ENCODE measurements at regions not wholly inside any gene's neighbourhood (a gene's known extent, or its start where the extent isn't known, plus 50 kb on each side); places are given as distances from the start of the nearest gene placed in this dataset.
A peak's percentile ranks its signal among the peaks of the same experiment; 100 is the strongest.
"Not testable (repeated sequence)": the region's sequence is repeated elsewhere in the genome, so short reads cannot be mapped to it uniquely, and the experiment has no call there.

DNA sequence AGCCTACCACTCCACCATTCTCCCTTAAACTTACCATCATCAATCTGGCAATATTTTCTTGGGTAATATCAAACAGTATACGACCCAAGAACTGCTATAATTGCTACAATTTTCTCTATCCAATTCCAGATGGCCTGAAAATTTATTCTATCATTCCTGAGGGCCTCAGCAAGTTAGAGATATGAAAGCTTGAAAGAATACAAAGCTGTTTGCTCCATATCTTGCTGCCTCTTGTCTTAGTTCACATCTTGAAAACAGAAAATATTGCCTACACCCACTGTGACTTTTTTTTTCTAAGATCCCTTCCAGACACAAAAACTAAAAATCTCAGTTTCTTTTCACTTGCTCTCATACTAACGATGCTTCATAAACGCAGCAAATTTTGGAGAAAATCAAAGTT, 898.9 kb downstream of the OTOL1 start:
- DNase-seq (ENCODE audit: low read depth): no peak

DNA sequence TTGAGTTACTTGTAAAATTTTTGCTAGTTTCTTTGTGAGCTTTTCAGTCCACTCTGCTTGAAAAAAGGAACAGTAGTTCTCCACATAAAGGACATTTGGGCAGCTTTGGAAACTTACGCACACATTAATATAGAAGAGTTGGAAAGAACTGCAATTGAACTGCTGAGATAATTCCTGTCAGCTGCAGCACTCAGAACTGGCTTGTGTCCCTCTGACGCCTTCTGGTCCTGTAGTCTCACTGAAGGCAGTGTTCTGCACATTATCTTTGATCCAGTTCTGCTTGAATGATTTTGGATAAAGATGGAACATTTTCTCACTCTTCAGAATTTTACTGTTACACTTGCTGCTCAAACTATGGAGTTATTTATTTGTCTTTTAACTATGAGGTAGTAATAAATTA, 901.9 kb downstream of the OTOL1 start:
- DNase-seq (ENCODE audit: low read depth): no peak

DNA sequence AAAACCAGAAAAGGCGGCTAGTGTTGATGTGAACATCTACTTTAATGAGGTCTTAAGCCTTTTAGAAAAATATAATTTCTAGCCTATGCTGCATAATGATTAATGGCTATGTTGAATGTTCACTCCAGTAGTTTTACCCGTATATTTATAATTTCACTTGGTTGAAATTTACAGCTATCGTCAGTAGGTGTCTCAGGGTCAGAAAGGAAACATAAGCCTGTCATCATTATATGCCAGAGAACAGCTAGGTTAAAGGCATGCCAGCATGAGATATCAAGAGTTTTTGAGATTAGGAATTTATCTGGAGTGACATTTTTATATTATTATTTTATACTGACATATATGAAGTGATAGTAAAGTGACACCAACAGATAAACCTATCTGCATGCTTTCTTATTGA, 904.1 kb downstream of the OTOL1 start:
- DNase-seq (ENCODE audit: low read depth): no peak

DNA sequence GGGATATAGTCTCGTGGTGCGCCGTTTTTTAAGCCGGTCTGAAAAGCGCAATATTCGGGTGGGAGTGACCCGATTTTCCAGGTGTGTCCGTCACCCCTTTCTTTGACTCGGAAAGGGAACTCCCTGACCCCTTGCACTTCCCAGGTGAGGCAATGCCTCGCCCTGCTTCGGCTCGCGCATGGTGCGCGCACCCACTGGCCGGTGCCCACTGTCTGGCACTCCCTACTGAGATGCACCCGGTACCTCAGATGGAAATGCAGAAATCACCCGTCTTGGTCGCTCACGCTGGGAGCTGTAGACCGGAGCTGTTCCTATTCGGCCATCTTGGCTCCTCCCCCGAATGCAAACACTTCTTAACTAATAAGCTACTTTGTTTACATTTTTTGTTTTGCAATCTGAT, 914.9 kb downstream of the OTOL1 start:
- not testable (repeated sequence) for DNase-seq (ENCODE audit: low read depth)

DNA sequence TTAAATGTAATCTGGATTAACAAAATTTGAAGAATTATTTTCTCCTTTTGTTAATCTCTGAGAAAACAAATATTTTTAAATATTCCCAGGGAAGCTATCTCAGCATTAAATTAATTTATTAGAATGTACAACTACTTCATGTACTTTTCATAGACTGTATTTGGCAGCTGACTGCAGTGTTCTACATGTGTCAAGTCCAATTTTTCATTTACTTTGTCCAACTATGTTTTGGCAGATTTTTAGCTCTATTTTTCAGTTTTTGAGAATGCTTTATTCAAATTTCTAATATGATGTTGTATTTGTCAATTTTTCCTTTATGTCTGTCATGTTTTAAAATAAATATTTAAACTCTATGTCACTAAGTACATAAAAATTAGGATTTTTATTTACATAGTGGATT, 925.1 kb downstream of the OTOL1 start:
- no peak for DNase-seq (ENCODE audit: low read depth)

DNA sequence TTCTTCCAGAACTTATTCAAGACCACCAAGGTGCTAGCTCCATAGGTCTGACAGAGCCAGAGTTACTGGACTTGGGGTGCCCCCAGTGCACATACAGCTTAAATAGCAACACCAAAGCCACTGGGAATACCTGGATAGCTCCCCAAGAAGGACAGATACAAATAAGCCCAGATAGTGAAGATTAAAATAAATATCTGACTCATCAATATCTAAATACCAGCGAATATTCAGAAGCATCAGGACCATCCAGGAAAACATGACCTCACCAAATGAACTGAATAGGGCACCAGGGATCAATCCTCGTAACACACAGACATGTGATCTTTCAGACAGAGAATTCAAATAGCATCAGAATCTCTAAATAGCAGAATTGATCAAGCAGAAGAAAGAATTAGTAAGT, 931.6 kb downstream of the OTOL1 start:
- DNase-seq (ENCODE audit: low read depth): no peak

DNA sequence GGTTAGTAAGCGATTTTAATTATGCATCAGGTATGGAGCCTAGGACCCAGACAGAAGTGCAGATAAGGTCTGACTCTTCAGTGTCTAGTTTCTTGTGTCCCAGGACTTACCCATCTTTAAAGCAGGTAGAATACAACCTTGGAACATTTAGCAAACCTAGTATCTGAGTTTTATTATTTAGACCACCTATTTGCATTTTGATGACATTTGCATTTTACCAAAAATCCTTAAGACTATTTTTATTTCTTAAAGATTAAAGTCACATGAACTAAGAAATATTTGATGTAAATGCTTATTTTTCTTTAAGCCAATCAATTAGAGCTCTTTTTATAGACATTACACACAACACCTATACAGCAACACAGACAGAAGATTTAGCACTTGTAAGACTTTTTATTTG, 939.1 kb downstream of the OTOL1 start:
- no peak for DNase-seq (ENCODE audit: low read depth)

DNA sequence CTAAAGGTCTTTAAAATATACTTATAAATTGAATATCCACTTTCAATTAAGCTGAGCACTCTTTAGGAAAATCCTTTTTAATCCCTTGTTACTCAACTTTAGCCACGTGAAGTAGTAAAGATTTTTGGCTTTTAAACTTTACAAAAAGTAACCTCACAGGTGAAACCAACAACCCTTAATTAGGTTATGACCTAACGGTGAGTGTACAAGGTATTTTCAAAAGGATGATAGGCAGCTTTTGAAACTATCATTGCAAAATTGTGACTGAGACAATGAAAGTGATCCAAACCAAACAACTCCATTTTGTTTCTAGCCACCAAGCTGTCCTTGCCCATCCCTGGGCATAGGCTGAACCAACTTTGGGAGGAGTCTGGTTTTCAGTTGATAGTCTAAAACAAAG, 940.2 kb downstream of the OTOL1 start:
- DNase-seq (ENCODE audit: low read depth): no peak

DNA sequence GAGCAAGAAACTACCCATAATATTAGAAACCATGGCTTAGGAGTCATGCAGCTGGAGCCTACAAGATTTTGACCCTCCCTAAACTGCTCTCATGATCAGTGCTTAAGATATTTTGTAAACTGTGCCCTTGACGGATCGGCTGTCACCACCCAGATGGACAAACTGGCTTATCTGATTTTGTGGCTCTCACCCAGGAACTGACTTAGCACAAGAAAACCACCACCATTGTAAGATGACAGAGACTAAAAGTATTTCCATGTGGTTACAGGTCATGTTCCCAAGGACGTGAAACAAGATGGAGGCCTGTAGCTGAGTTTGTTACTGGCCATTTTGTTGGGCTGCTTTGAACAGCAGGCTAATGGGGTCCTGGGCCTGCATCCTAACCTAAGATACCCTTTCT, 940.9 kb downstream of the OTOL1 start:
- no peak for DNase-seq (ENCODE audit: low read depth)

DNA sequence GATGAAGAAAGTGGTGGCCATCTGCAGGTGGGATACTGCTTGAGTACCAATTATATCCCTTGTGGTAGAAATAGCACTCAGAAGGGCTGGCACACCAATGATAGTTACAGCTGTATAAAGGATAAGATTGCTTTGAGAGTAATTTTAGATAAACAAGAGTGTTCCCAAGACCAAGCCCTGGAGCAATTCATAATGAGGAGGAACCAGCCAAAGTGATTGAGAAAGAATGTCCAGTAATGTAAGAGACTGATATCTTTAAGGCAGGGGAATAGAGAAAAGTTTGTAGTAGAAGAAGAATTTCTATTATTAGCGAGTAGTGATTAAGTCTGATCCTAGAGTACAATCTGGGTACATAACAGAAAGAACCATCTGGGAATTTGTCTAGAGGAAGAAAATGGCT, 945.1 kb downstream of the OTOL1 start:
- no peak for DNase-seq (ENCODE audit: low read depth)

DNA sequence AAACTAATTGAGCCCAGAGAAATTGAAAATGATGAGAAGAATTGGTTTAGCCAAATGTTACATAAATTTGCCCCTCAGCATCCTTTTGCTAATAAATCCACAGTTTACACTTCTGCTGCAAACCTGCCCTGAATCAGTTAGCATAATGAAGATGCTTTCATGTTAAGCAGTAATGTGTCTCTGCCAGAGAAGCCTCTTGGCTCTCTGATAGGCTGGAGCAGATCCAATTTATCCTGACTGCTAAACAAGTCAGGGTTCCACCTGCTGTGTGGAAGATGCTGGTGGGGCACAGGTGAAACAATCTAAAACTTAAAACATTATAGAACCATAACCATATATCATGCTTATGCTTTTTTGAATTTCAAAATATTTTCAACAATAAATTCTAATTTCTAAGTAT, 946.8 kb downstream of the OTOL1 start:
- no peak for DNase-seq (ENCODE audit: low read depth)

DNA sequence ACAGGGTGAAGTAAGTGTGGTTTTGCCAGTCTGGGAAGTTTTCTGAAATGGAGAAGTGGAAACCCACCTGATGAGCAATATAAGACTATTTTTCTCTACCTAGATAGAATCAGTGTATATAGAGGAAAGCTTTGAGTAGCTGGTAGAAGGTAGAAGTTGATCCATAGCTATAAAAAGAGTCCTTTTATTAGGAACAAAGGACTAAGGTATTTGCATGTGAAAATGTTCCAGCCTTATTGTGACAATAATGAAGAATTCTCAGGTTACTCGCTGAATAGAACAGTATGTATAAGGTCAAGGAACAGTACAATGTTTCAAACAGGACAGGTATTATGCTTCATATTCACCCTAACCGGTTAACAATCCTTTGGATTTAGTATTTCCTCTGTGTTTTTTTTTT, 972.2 kb downstream of the OTOL1 start:
- DNase-seq (ENCODE audit: low read depth): no peak

DNA sequence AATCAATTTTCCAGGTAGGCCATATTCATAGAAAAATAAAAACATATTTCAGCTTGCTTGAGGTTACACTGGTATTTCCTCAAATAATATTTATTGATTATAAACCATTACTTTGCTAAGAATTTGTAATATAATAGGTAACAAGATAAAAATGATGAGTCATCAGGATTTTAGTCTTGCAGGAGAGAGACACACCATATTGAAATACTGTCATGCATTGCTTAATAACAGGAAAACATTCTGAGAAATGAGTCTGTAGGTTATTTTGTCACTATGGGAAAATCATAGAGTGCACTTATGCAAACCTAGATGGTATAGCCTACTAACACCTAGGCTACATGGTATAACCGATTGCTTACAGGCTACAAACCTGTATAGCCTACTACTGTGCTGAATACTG, 990.5 kb downstream of the OTOL1 start:
- DNase-seq (ENCODE audit: low read depth): no peak

DNA sequence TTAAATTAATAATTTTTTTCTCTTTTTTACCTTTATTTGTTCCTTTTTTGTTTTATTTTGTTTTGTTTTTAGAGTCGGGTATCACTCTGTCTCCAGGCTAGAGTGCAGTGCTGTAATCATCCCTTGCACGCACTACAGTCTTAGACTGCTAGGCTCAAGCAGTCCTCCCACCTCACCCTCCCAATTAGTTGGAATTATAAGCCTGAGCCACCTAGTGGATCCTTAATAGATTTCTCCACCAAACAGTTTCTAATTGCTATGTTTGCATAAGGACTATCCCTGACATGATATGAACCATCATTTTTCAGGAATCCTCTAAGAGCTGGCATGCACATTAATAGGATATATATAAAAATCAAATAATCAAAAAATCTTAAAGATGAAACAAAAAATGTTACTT, 993.2 kb downstream of the OTOL1 start:
- peak; percentile 2 for DNase-seq (ENCODE audit: low read depth)

DNA sequence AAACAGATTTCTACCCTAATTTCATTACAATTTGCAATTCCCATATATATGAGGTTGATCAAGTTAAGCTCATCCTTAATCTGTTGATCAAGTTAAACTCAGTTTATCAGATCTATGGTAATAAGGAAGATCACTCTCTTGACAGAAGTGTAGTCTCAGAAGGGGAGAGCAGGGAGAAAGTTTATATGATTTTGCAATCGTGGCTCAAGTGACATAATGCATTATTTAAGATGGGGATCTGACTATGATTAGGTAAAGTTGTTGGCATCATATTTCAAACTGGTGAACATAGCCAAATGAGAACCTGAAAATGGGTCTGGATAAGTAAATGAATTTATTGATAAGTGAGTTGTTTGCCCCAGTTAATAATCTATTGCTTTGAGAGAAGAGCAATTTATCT, 995.3 kb downstream of the OTOL1 start:
- no peak for DNase-seq (ENCODE audit: low read depth)

DNA sequence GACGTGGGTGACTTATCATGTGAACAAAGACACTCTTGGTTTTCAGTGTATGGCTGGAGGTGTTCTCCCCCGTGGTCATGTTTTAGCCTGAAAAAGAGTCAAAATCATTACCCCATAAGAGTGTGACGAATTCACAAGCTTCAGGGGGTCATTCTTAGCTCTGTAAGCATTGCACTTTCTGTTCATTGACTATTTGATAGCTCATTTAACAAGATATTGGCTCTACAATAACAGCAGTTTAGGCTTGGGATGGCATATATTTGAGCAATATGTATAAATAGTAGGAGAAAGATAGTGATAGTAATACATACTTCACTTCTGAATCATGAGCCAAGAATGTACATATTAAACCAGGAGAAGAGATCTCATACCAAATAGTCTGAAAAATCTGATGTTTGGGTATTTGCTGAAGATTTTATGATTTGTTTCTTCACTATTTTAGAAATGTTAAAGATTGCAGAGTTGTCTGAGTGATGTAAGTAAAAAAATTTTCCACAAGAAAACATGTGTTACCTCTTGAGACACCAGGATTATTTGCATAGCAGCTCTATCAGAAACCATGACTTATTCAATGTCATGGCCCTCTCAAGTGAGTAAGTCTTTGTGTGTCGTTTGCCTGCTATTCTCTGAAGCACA, 996.0 kb downstream of the OTOL1 start:
- no peak for DNase-seq (ENCODE audit: low read depth)

DNA sequence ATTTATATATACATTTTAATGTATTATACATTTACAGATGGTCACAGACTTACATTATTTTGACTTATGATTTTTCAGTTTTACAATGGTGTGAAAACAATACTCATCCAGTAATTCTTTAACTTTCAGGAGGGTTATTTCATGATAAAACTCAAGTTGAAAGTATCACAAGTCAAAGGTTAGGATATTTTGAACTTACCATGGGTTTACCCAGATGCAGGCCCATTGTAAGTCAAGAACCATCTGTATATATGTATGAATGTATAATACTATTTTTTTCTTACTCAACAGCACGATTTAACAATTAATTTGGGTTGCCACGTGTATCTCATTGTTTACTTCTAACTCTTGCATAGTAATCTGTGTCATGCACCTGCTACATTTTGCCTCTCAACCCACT, 1002.0 kb downstream of the OTOL1 start:
- DNase-seq (ENCODE audit: low read depth): no peak

DNA sequence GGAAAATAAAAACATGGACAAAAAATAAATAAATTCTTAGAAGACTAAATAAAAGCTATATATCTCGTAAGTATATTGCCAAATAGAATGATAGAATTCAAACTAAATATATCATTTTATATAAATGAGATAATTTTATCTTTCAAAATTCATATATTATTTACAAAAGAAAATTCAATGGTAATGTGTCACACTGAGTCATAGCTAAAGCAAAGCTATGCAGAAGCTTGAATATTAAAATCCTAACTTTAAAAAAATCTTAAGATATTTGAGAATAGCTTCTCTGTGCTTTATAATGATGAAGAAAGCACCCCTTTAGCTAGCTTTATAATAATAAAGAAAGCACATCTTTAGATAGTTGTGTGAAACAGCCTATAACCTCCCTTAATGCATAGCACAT, 1010.8 kb downstream of the OTOL1 start:
- DNase-seq (ENCODE audit: low read depth): no peak

DNA sequence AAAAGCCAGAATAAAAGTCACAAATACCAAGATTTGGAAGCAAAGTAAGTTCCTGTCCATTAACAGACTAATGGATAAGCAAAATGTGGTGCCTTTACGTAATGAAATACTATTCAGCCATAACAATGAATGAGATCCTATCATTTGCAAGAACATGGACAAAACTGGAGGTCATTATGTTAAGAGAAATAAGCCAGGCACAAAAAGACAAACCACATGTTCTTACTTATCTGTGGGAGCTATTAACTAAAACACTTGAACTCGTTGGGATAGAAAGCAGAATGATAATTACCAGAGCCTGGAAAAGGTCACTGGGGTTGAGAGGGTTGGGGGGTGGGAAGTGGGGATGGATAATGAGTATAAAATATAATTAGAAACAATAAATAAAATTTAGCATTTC, 1015.9 kb downstream of the OTOL1 start:
- no peak for DNase-seq (ENCODE audit: low read depth)

DNA sequence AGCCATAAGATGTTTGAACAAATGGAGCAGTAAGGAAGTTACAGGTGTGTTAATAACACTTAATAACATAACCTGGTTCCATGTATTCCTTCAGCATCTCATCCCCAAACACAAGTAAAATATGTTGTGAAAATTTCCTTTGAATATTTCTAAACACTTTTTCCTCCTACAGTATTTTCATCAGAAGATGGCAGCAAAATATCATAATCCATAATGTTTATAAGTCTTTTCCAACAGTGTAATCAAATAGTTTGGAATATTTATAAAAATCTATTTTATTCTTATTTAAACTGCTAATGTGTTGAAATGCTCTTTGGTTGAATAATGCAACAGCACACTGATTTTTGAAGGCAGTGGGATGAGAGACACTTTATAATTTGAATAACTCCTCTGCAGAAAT, 1020.5 kb downstream of the OTOL1 start:
- no peak for DNase-seq (ENCODE audit: low read depth)

DNA sequence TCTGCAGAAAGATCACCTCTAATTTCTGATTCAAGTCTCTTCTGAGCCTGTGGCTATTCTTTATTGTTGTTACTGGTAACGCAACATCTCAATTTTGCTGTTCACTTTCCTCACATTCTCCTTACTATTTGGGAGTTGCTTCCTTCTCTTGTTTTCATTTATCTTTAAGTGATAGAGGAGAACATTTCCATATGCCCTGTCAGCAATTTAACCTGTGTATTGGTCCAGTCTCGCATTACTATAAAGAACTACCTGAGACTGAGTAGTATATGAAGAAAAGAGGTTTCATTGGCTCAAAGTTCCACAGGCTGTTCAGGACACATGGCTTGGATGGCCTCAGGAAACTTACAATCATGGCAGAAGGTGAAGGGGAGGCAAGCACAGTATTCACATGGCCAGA, 1025.1 kb downstream of the OTOL1 start:
- no peak for DNase-seq (ENCODE audit: low read depth)

DNA sequence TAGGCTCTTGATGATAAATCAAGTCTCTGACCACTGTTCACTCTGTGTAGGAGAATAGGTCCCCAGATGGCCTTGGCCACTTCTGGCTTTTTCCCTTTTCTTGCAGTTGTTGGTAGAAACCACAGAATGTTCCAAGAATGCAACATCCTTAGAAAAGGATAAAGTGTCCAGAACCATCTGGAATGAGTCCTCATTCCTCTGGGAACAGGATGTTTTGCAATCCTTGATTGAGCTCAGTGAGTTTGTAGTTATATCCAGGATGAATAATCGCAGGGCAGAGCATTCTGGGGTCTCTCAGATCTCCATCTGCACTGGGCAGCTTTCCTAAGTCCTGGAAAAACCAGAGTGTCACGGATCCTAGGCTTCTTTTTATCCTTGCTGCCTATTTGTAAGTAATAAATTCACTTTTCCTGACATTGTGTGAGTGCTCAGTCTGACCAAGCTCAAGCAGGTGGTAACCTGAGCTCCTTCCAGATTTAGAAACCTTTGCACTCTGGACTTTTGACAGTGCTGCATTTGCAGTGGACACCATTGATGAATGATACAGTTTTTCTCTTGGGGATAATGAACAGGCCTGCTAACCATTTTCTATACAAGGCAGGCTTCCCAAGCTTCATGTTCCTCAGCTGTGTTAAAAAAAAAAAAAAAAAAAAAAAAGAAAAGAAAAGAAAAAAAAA, 1028.6 kb downstream of the OTOL1 start:
- peak; percentile 92 for DNase-seq (ENCODE audit: low read depth)

DNA sequence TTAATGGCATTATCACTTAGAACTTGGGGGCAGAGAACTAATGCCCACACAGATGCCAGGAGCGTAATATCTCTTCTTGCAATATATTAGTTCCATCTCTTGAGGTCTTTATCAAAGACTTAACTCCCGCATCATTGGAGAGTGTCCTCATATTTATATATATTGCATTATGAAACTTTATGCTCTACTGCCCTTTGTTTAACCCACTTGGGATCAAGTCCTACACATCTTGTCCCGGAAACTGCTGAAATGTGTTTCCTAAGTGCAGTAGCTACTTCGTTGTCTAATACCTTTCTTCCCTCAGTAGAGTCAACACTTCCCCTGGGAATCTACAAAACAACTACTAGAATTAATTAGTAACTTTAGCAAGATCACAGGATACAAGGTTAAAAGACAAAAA, 1029.2 kb downstream of the OTOL1 start:
- no peak for DNase-seq (ENCODE audit: low read depth)

DNA sequence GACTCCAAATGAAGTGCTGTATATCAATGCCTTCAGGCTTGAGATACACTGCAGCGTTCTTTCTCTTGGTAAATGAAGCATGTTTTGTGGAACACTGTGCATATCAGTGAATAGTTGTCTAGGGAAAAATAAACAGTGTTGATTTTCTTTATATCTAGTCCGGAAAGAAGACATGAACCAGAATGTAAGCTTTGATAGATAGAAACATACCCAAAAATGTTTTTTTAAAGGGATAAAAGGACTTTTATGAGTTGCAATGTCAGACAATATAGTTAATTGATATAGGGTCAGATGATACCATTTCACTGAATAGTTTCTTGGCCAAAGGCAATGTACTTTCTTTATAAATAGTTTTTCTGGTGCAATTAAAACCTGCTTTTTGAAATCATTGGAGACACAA, 1037.8 kb downstream of the OTOL1 start:
- no peak for DNase-seq (ENCODE audit: low read depth)

Measured in renal cortical epithelial cell (primary cell).